H1 (cell line): ENCODE measurements at regions not wholly inside any gene's neighbourhood (a gene's known extent, or its start where the extent isn't known, plus 50 kb on each side); places are given as distances from the start of the nearest gene placed in this dataset.

Source experiments
- CHD7 ChIP-seq: fragments of 300-600 bp; sonication (generic); IDR thresholded peaks from 2 replicates; pipeline ENCODE4 v1.7.1; 2012; ENCODE audit warnings: low read length, moderate library complexity, mild to moderate bottlenecking, inconsistent platforms; ENCODE audit not compliant: insufficient replicate concordance

DNA sequence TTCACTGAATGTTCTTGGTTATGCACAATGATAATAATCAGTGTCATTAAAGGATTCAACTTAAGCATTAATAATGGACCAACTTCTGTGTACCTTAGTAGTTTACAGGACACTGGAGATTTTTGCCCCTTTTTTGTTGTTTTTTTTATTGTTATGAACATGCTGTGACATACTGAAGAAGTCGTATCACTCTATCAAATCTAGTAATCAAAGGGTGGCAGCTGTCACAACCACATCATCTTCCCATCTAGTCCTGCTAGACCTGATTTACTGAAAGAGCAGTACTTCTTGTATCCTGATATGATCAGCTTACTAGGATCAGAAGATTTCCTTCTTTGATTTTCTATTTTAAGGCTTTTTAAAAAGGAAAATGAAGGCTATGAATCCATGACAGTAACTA is 504.6 kb upstream of the CELF2 start (continued):
- TF ChIP-seq CHD7 = no peak
- TF ChIP-seq, all 59 proteins: peak for 0
